Fibroblast of skin of left quadriceps (primary cell): ENCODE measurements at regions not wholly inside any gene's neighbourhood (a gene's known extent, or its start where the extent isn't known, plus 50 kb on each side); places are given as distances from the start of the nearest gene placed in this dataset.
A peak's percentile ranks its signal among the peaks of the same experiment; 100 is the strongest.

ENCODE experiments used
- DNase-seq, 2 experiments: peaks; one replicate each; pipeline ENCODE4 v3.0.0-alpha.2; 2013; ENCODE audit warnings: low read depth in 2 of 2

GRCh38 chr4:138692411-138692810 lies 323.2 kb upstream of the NOCT start:
- DNase-seq = no peak

DNA sequence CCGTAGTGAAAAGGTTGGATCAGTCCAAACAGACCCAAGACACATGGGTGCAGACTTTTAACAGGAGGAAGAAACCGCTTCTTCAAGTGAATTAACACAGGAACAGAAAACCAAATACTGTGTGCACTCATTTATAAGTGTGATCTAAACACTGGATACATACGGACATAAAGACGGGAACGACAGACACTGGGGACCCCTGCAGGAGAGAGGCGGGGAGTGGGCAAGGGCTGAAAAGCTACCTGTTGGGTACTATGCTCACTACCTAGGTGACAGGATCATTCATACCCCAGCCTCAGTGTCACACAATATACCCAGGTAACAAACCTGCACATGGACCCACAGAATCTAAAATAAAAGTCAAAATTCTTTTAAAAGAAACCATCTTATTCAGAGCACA lies 326.0 kb upstream of the NOCT start:
- DNase-seq = no peak

DNA sequence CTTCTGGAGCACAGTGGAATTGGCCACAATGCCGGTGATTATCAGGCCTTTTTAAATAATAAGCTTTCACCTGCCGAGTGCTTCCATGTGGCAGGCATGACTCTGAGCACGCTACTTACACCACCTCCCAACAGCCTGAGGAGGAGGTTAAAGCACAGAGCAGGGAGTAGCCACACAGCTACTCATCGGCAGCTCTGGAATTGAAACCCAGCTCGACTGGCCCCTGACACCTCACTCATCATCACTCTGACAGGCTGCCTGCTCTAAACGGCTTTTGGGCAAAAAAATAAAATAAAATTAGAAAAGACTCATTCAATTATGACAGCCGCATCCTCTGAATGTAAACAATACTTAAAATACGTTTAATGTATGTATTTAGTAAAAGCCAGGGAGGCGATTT lies 326.4 kb upstream of the NOCT start:
- DNase-seq = no peak

- no peak for DNase-seq
Observed at GRCh38 chr4:138688408-138689085, 327.0 kb upstream of the NOCT start.

GRCh38 chr4:138686106-138686835 lies 329.3 kb upstream of the NOCT start:
- no peak for DNase-seq

GRCh38 chr4:138685316-138685715 lies 330.3 kb upstream of the NOCT start:
- no peak for DNase-seq

GRCh38 chr4:138680989-138681604 lies 334.5 kb upstream of the NOCT start:
- DNase-seq = peak; percentile 57 to 61

DNA sequence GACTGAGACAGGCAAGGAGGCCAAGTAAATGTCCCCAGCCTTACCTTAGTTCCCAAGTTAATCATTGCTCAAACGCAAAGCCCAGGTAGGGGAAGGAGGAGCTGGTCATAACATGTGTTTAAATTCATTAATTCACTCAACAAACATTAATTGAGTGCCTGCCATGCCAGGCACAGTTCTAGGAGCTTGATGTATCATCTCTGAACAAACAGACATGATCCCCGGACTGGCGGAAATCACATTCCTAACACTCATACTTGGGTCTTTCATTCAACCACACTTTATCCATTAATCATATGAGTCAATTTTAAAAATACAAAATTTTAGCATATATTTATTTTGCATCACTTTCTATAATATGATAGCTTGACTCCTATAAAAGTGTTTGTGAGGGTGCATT lies 335.3 kb upstream of the NOCT start:
- DNase-seq = no peak

DNA sequence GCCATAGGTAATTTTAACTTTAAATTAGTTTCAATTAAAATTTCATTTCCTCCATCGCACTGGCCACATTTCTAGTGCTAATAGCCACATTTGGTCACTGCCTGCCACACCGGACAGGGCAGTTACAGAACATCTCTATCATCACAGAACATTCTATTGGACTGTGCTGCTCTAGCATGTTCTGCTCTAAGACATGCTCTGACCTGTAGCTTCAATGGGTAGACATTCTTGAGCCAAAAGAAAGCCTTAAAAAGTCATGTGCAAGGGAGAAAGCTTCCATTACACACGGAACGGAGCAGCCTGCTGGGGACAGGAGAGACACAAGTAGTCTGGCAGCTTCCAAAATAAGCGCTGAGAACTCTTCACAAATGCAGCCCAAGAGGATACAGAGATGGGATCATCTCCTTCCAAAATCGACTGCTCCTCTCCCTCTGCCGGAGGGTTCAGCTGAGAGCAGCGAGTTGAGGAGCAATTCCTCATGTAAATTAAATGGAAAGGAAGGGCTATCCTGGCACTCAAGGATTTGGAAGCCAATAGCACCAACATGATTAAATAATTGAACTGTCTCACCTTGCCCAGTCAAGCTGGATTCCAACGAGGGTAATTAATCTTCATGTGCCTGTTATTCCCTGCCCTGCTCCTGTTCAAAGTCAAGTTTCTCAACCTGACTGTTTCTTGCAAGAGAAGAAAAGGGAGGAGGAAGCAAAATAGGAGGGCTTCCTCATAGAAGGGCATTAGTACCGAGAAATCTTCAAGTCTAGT lies 336.4 kb upstream of the NOCT start:
- DNase-seq = no peak

- DNase-seq = no peak
Observed at GRCh38 chr4:138677748-138678147, 337.8 kb upstream of the NOCT start.

- DNase-seq = no peak
Observed at GRCh38 chr4:138677212-138677611, 338.4 kb upstream of the NOCT start.

GRCh38 chr4:138675685-138676084 lies 339.9 kb upstream of the NOCT start:
- DNase-seq = no peak

- DNase-seq = no peak
Observed at GRCh38 chr4:138674209-138674608, 341.4 kb upstream of the NOCT start.

GRCh38 chr4:138673053-138673452 lies 342.5 kb upstream of the NOCT start:
- DNase-seq = no peak

GRCh38 chr4:138672393-138672976 lies 343.1 kb upstream of the NOCT start:
- no peak for DNase-seq

DNA sequence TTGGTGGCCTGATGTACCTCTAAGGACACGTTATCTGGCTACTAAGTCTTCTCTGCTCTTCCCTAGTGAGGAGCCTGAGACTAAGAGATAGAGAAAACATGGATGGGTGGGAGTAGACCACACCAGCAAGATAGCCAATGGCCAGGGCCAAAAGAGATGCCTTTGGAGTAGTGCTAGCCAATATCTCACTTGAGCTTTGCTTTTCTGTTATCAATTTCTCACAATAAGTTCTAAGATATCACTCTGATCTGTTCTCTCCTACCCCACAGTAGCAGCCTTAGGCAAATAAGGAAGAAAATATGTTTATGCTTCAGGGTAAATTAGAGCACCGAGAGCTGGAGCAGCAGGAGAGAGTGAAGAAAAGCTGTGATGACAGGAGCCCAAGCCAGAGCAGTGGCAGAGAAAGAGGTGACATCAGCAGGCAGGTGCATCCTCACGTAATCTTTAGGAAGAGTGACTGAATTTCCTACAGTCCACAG lies 343.9 kb upstream of the NOCT start:
- no peak for DNase-seq

DNA sequence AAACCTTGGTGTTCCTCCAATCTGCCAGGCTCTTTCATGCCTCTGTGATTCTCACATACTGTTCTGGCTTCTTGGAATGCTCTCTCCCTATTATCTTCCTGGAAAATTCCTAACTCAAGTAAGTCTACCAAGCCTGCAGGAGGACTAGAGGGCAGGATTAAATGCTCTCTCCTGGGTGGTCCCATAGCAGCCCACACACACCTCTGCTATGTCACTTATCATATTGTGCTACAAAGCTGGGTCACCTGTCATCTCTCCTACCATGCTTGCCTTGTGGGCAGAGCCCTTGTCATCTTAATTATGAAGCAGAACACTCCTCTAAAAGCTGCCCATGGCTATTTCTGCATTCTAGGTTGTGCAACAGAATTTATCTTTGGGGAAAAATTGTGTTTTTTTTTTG lies 344.5 kb upstream of the NOCT start:
- DNase-seq = no peak

DNA sequence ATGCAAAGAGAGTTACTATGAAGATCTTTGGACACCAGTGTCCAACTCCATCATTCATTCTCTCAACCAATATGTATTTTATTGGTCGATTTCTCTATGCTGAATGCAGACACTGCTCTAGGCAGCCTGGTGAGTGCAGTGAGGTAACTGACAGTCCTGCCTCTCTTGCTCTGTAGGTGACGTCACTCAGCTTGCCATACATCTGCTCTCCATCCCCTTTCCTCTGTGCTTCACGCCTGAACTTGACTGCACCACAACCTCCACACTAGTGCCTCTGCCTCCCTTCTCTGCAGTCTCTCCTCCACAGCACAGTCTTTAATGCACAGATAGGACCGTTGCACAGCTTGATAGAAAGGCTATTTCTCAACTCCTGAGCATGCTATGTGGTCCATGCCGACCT lies 344.9 kb upstream of the NOCT start:
- DNase-seq = no peak

DNA sequence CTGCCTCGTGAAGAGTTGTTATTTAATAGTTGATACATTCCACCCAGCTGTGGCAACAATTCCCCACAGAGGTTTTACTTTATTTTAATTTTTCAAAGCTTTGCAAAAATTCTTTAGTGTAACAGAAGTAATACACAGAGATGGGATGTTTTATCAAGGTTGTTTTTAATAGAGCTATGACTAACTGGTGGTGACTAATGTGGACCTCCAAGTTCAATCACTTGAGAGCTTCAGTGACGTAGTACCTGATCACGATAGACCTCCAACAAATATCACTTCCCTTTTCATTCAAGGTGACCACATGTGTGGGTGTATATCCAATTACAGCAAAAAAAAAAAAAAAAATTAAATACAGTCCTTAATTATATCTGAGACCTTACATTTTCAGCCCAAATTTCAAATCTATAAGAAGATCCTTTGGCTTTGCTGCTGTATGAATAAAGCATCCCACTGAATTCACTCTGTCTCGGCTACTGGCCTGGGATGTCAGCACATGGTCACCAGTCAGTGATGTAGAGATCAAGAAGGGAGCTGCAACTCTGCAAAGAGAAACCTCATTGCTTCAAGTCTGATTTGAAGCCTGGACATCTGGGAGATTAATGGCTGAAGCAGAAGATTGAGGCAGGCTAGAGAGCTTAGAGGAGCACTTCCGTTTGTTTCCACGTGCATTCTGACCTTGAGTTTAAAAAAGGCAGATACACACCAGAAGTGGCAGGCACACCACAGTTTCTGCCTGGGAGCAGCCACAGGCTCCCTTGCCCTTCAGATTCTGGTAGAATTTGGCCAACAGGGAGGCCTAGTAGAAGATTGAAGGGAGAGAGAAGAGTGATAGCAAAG lies 345.9 kb upstream of the NOCT start:
- DNase-seq = peak in 1 of 2 experiments; percentile 26

DNA sequence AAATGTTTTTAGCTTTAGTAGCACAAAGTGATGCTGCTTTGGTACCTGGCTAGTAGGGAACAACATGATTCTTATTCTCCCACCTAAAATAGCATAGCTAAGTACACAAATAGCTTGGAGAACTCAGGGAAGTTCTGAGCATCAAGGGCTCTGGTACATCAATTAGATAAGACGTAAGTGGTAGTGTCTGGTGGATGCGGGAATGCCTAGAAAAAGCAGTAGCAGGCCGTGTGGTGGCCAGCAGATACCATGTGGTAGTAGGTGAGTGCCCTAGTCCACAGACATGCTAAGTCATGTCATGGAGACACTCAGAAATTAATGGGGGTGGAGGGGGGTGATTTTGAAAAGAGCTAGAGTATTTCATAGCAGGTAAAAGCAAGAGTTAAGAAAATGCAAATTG lies 347.3 kb upstream of the NOCT start:
- no peak for DNase-seq

- no peak for DNase-seq
Observed at GRCh38 chr4:138666366-138666765, 349.2 kb upstream of the NOCT start.
